ENCODE measurements at regions not wholly inside any gene's neighbourhood (a gene's known extent, or its start where the extent isn't known, plus 50 kb on each side); places are given as distances from the start of the nearest gene placed in this dataset.

GRCh38 chr3:5576277-5577011, 388.9 kb downstream of the EDEM1 start:
- TF ChIP-seq CTCF (IDR thresholded peaks at IDR 0.05) (no peak), POLR2A (IDR thresholded peaks at IDR 0.05) (no peak)
